ENCODE measurements at regions not wholly inside any gene's neighbourhood (a gene's known extent, or its start where the extent isn't known, plus 50 kb on each side); places are given as distances from the start of the nearest gene placed in this dataset.
A peak's percentile ranks its signal among the peaks of the same experiment; 100 is the strongest.

DNA sequence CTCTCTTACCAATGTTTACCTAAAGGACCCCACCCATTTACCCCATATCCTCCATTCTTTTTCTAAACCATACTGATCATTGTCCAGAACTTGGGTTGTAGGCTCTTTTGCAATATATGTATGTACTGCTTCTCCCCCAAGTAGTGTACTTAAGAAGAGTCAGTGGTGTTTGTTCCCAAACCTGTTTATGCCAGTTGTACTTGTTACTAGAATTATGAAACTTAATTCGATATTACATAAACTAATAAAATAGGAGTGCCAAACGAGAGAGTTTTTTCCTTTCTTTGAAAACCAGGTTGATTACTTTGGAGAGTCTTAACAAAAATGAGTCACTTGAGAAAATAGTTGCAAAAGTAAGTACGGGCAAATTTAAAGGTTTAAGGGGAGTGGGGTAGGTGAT is 96.3 kb downstream of the GEMIN8 start:
- TF ChIP-seq POLR2A (IDR thresholded peaks at IDR 0.05; ENCODE audit: low read depth, low read length): no peak
- FAIRE-seq (no peak), DNase-seq (ENCODE audit: insufficient read length, low spot score) (no peak)

DNA sequence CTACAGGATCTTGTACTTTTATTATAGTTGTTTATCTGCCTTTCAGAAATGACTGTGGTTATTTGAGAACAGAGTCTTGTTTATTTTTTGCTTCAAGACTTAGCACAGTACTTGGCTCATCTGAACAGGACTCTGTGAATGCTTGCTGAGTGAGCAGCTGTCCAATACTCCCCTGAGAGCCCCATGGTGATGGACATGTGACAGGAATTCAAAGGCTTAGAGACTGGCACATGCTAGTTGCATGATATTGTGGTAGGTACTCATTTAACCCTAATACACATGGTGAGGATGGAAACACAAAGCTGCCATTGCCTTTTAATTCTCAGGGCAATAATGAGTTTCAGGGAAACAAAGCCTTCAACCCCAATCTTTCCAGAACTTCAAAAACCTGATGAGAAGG is 97.3 kb downstream of the GEMIN8 start:
- no peak for DNase-seq (ENCODE audit: insufficient read length, low spot score)
- FAIRE-seq: no peak
- TF ChIP-seq POLR2A (IDR thresholded peaks at IDR 0.05; ENCODE audit: low read depth, low read length): no peak

DNA sequence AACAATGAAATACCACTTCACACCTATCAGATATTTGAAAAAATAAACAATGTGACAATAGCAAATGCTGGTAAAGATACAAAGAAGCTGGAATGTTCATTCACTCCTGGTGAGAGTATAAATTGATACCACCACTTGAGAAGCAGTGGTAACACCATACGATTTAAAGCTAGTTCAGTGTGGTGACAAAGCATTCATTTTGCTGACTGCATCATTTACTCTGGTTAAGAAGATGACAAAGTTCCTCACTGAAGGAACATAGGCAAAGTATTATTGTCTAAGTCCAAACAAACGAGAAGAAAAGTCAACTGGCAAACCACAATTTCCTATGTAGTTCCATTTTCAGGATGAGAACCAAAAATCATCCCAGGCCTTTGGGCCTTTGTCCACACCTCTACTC is 102.5 kb downstream of the GEMIN8 start:
- FAIRE-seq (no peak), DNase-seq (ENCODE audit: insufficient read length, low spot score) (no peak)
- TF ChIP-seq POLR2A (IDR thresholded peaks at IDR 0.05; ENCODE audit: low read depth, low read length): no peak

DNA sequence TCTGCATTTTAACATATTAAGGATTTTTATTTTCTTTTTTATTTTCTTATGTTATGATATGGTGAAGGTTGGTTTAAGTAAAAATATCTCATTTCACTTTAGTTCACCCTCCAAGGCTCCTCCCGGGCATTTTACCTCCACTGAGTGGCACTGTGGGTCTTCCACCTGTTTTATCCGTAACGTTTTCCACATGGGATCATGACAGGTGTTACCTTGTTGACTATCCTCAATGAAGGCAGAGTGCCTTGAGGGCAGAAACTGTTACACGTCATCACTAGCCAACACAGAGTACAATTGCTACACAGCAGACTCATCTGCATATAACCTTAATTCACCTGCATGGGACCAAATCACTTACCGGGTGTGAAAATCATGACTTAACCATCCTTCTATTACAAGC is 105.8 kb downstream of the GEMIN8 start:
- no peak for TF ChIP-seq POLR2A (IDR thresholded peaks at IDR 0.05; ENCODE audit: low read depth, low read length)
- DNase-seq (ENCODE audit: insufficient read length, low spot score): no peak
- no peak for FAIRE-seq

DNA sequence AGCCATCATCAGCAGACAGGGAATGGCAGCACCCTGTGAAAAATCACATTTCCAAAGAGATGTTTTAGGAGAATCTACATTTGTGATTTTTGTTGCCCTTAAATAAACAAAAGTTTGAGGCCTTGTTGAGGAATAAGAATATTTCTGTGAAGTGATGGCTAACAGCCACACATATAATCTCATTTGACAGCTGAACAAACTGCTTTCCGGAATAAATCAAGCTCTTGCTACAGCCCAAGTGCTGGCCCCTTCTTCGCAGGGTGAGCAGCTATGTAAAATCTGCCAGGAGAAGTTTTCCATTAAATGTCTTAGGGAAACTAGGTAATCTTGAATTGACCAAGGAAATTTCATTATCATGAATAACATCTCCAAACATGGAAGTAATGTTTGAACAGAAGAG is 106.4 kb upstream of the GPM6B start:
- TF ChIP-seq POLR2A (IDR thresholded peaks at IDR 0.05; ENCODE audit: low read depth, low read length): no peak
- no peak for FAIRE-seq

DNA sequence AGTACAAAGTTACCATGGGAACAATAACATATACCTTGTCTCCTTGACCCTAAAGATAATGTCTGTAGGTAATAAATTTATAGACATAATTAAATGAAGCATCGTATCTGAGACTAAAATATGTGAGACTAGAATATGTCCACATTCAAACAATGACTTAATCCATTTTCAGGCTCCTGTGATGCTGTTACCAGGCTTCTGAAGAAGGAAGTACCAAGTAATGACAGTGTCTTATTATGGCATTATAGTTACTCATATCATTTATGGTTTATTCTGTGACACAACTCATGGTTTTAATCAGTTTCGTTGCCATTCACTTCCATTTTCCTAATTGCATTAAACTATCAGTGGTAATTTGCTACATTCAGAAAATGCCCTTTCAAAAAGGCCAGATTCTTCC is 100.6 kb upstream of the GPM6B start:
- FAIRE-seq (no peak), DNase-seq (ENCODE audit: insufficient read length, low spot score) (no peak)
- no peak for TF ChIP-seq POLR2A (IDR thresholded peaks at IDR 0.05; ENCODE audit: low read depth, low read length)

More for the DNA sequence above, 106.4 kb upstream of the GPM6B start:
- no peak for DNase-seq (ENCODE audit: insufficient read length, low spot score)

DNA sequence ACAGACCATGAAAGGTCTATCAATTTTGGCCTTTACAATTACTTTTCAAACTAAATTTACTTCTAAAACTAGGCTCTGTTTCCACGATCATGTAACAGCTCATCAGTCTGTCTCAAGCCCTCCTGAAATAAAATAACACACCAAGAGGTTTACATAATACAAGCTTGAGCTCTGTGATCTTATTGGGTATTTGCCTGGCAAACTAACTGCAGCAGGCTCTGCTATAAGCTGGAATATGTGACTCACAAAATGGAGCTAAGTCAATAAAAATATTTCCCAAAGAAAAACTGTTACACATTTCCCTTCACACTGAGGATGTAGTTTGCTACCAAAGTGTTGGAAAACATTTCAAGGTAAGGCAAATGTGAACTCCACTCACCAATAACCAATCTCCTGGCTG is 94.7 kb upstream of the GPM6B start:
- TF ChIP-seq POLR2A (IDR thresholded peaks at IDR 0.05; ENCODE audit: low read depth, low read length): no peak
- DNase-seq (ENCODE audit: insufficient read length, low spot score): no peak
- FAIRE-seq: no peak

DNA sequence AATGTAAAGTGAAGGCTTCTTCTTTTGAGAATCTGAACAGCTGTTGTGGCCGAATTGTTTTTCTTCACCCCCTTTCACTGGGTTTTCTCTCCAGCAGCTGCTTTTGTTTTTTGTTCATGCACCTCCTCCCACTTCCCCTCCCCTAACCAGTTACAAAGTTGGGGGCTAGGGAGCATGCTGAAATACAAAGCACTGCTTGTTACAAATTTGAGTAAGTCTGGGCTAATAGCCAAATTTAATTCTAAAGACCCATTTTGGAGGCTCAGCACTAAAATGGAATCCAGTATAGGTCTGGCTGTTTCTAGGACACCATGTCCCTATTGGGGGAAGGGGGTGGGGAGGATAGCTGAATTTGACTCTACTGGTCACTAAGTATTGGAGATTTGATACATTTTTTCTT is 89.2 kb upstream of the GPM6B start:
- TF ChIP-seq POLR2A (IDR thresholded peaks at IDR 0.05; ENCODE audit: low read depth, low read length): no peak
- DNase-seq (ENCODE audit: insufficient read length, low spot score) (no peak), FAIRE-seq (no peak)

DNA sequence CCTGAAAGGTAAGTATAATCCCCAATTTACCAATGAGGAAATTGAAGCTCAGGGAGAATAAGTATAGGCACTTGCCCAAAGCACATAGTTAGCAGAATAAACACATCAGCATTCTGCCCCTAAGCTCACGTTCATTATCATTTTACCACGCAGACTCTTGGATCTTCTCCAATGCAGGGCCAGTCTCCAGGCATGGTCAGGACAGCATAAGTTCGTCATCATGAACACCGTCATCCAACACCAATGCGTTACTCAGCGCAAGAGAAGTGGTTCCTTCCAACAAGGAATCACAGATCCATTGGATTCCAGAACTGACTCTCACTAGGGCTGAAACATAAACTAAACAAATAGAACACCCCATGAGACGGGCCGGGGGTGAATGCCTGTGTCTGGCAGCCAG is 86.5 kb upstream of the GPM6B start:
- FAIRE-seq: no peak
- no peak for DNase-seq (ENCODE audit: insufficient read length, low spot score)
- TF ChIP-seq POLR2A (IDR thresholded peaks at IDR 0.05; ENCODE audit: low read depth, low read length): no peak

DNA sequence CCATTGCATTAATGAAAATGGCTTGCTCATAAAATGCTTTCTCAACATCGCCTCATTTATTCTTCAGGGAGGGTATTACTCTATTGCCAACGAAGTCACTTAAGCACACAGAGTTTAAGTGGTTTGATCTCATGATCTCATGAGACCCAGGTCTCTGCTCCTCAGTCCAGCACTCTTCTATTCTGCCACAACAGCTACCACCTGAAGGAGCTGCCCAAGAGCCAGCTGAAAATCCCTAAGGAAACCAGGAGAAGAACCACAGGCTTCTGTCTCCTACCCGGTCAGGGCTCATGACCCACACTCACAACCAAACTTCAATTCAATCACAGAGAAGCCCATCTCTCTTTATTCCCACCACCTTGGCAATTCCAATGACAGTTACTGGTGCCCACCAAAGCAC is 85.5 kb upstream of the GPM6B start:
- DNase-seq (ENCODE audit: insufficient read length, low spot score) (no peak), FAIRE-seq (no peak)
- TF ChIP-seq POLR2A (IDR thresholded peaks at IDR 0.05; ENCODE audit: low read depth, low read length): no peak

DNA sequence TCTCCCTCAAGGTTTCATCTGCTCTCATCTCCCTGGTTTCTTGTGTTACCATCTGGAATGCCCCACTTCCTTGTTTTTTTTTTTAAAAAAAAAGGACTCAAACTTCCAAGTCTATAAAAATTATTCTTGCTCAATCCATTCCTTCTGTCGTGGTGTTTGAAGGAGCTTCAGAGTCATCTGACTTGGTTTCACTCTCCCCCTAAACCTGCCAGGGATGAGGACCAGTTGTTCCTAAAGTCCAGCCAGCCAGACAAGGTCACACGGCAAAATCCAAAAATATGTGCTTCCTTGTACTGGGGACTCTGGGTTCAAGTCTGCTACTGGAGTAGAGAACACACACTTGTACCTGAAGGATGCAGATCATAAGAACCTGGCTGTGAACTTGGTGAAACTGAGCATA is 84.5 kb upstream of the GPM6B start:
- DNase-seq (ENCODE audit: insufficient read length, low spot score) (no peak), FAIRE-seq (no peak)
- TF ChIP-seq POLR2A (IDR thresholded peaks at IDR 0.05; ENCODE audit: low read depth, low read length): no peak

DNA sequence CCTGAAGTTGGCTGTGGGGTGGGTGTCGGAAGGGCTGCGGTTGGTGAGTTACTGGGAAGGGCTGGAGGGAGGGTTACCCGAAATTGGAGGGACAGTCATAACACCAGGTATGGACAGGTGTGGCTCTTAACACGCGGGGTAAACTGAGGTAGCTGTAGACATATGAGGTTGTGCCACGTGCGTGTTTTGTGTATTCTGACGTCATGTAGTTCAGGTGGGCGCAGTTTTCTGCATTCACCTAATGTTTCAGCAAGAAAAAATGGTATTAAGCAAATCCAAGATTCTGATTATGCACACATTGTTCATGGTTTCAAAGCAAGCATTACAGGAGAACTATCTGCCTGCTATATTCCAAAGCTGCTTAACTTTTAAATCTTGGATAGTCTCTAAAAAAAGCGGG is 83.5 kb upstream of the GPM6B start:
- TF ChIP-seq POLR2A (IDR thresholded peaks at IDR 0.05; ENCODE audit: low read depth, low read length): no peak
- FAIRE-seq: no peak
- no peak for DNase-seq (ENCODE audit: insufficient read length, low spot score)

DNA sequence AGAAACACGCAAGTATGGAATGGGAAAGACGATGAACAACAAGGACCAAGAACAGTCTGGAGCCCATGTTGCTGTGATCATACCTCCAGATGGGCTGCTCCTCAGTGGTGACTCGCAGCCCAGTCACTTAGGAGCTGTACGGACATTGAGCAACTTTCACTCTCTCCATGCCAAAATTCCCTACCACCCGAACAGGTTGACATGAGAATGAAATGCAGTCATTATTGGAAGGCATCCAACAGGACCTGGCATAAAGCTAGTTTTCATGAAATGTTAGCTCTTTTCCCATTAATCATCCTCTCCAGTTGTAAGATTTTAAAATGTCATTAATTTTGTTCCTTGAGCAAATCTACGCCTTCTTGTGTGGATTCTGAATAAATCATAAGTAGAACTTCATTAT is 82.7 kb upstream of the GPM6B start:
- FAIRE-seq (no peak), DNase-seq (ENCODE audit: insufficient read length, low spot score) (peak; percentile 1)
- no peak for TF ChIP-seq POLR2A (IDR thresholded peaks at IDR 0.05; ENCODE audit: low read depth, low read length)

DNA sequence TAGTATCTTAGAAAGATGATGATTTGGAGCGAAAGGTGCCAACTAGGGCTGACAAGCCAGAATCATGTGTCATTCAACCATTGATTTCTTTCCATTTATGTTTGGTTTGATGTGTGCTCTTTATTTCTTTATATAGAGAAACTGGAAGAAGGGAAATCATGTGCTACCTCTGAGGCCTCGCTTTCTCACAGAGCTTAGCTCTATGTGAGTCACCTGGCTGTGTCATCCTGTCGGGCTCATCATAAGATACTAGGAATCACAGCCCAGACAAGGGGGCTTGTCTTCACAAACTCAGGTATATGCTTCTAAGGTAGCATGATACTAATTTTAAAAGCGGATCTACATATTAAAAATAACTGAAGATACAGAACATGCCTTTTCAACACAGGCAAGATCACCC is 81.7 kb upstream of the GPM6B start:
- no peak for TF ChIP-seq POLR2A (IDR thresholded peaks at IDR 0.05; ENCODE audit: low read depth, low read length)
- FAIRE-seq (no peak), DNase-seq (ENCODE audit: insufficient read length, low spot score) (no peak)

DNA sequence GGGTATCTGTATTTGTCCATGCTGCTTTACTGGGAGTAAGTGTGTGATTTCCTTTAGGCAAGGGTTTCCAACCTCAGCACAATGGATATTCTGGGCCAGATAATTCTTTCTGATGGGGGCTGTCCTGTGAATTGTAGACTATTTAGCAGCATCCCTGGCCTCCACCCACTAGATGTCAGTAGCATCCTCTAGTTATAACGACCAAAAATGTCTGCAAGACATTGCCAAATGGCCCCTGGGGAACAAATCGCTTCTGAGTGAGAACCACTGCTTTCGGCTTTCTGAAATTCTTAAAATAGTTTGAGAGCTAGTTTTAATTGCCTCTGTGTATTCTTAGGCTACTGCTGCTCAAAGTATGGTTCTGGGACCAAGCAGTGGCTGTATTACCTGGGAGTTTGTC is 81.2 kb upstream of the GPM6B start:
- no peak for TF ChIP-seq POLR2A (IDR thresholded peaks at IDR 0.05; ENCODE audit: low read depth, low read length)
- FAIRE-seq (no peak), DNase-seq (ENCODE audit: insufficient read length, low spot score) (no peak)

DNA sequence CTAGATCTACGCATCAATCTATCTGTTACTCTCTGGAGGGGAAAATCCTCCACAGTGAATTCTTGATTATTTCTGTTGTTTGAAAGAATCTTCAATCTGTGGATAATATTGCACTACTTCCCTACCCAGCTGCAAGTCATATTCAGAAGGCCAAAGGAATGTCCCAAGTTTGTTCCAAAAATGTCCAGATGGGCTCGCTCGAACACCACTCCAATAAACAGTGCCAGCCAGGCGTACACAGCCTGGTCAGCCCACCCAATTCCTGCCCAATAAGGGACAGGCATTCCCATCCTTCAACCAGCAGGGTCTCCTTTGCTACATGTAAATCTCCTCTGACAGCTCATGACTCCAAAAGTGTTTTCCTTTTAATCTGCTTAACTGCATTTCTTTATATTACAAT is 80.7 kb upstream of the GPM6B start:
- FAIRE-seq (no peak), DNase-seq (ENCODE audit: insufficient read length, low spot score) (no peak)
- TF ChIP-seq POLR2A (IDR thresholded peaks at IDR 0.05; ENCODE audit: low read depth, low read length): no peak
